ENCODE measurements at regions not wholly inside any gene's neighbourhood (a gene's known extent, or its start where the extent isn't known, plus 50 kb on each side); places are given as distances from the start of the nearest gene placed in this dataset.

DNA sequence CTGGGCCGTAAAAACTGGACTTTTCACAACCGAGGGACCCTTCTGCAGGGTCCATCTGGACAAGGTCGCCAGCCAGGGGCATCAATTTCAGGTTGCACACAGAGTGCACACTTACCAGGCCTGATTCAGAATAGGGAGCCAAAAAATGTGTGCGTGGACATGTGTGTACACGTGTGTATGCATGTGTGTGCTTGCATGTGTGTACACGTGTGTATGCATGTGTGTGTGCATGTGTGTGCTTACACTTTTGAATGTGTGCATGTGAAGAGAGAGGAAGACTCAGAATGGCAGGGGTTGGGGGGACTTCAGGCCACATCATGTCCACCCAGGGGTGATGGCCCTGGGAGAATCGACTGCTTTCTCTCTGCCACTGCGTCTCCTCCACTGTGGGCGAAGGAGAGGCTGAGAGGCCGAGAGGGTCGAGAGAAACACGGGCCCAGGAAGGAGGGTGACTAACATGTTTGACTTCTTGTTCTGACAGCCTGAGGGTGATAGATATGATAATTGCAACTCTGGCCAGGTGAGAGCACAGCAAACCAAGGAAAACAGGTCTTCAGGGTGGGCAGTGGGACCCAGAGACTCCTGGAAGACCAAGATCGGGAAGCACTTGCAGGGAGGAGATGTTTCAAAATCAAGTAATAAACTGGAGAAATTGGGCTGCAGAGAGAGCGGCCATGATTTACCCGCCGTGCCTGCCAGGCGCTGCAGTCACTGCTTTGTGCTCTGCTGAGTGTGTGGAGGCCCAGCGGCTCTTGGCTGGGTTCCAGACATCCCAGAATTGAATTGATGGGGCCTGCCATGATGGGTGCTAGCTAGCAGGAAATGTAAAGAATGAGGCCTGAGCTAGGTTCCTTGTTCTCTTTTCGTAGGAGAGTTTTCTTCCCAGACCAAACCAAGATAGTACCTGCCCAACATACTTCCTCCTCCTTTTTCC is 310.8 kb downstream of the QKI start:
- no peak for DNase-seq (ENCODE audit: low read depth)
- no peak overlapping the region for H3K4me3 ChIP-seq (replicated peaks; ENCODE audit: low read depth, low read length)
- TF ChIP-seq, protein P1, sequence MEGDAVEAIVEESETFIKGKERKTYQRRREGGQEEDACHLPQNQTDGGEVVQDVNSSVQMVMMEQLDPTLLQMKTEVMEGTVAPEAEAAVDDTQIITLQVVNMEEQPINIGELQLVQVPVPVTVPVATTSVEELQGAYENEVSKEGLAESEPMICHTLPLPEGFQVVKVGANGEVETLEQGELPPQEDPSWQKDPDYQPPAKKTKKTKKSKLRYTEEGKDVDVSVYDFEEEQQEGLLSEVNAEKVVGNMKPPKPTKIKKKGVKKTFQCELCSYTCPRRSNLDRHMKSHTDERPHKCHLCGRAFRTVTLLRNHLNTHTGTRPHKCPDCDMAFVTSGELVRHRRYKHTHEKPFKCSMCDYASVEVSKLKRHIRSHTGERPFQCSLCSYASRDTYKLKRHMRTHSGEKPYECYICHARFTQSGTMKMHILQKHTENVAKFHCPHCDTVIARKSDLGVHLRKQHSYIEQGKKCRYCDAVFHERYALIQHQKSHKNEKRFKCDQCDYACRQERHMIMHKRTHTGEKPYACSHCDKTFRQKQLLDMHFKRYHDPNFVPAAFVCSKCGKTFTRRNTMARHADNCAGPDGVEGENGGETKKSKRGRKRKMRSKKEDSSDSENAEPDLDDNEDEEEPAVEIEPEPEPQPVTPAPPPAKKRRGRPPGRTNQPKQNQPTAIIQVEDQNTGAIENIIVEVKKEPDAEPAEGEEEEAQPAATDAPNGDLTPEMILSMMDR (IDR thresholded peaks at IDR 0.05; ENCODE audit: low read length, missing control alignments) = no peak

DNA sequence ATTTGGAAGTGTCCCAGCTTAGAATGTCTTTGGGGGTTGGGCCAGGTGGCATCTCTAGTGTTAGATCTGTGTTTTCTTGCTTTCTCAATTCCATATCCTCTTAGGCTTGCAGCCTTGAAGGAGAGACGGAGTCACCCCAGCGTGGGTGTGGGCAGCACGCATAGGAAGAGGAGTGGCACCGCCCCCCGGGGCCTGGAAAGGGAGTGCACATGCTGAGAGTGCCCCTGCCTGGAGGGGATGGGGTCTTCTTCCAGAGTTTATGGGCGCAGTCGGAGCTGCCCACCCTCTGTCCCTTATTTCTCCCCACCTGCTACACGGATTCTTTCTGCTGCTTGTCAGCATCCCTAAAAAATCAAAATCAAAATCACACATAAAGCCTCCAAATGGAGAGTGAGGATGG is 309.7 kb downstream of the QKI start:
- no peak for DNase-seq (ENCODE audit: low read depth)
- no peak overlapping the region for H3K4me3 ChIP-seq (replicated peaks; ENCODE audit: low read depth, low read length)
- TF ChIP-seq, protein P1 (IDR thresholded peaks at IDR 0.05; ENCODE audit: low read length, missing control alignments) = no peak

DNA sequence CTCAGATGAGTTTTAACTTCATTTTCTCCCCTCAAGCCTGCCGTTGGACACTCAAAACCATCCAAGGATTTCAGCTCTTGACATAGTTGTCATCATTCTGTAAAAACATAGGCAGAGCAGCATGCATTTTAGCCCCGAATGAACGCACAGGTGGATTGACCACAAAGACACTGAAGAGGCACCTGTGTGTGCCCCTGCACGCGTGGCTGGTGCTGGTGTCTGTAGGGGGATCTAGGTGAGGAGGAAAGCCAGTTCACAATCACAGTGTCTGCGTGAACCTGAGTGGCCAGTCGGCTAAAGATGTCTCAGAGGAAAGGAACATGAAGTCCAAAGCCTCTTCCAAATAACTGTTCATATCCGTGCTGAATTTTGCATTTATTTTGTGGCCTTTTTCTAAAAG is 309.2 kb downstream of the QKI start:
- no peak for DNase-seq (ENCODE audit: low read depth)
- H3K4me3 ChIP-seq (replicated peaks; ENCODE audit: low read depth, low read length) = no peak overlapping the region
- TF ChIP-seq, protein P1 (IDR thresholded peaks at IDR 0.05; ENCODE audit: low read length, missing control alignments) = no peak

DNA sequence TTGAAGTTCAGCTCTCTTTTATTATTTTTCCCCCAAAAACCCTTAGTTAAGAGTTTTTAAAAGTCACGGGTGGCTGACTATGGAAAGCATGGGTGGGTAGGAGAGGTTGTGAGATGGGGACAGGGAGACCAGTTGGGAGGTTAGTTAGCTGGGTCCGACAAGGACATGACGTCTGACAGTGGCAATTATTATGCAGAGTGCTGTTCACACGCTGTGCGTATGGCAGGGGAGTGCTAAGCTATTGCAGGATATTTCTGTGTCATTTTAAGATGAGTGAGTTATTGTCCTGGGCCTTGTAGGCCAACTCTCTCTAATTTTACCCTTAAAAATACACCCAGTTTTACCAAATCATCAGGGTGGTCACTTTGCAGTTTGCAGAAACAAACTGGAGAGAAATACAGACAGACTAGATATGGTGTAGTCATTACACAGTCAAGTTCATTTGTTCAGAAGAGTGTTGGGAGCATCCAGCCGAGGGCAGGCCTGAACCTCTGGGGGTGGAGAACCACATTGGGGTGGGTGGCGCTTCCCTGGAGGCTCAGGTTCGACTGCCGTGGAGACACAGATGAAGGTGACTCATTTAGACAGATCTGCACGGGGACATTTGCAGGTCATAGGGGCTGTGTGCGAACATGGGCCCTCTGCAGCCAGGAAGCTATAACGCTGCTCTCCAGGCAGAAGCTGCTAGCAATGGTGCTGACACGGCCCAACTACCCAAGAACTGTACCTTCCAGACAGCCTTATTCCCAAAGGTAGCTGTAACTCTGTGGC is 307.6 kb downstream of the QKI start:
- H3K4me3 ChIP-seq (replicated peaks; ENCODE audit: low read depth, low read length) = no peak overlapping the region
- TF ChIP-seq, protein P1 (IDR thresholded peaks at IDR 0.05; ENCODE audit: low read length, missing control alignments) = no peak
- DNase-seq (ENCODE audit: low read depth) = no peak

- TF ChIP-seq, protein P1 (IDR thresholded peaks at IDR 0.05; ENCODE audit: low read length, missing control alignments) = no peak
- no peak for DNase-seq (ENCODE audit: low read depth)
- H3K4me3 ChIP-seq (replicated peaks; ENCODE audit: low read depth, low read length) = no peak overlapping the region
Observed at GRCh38 chr6:163721435-163721834, 306.9 kb downstream of the QKI start.

DNA sequence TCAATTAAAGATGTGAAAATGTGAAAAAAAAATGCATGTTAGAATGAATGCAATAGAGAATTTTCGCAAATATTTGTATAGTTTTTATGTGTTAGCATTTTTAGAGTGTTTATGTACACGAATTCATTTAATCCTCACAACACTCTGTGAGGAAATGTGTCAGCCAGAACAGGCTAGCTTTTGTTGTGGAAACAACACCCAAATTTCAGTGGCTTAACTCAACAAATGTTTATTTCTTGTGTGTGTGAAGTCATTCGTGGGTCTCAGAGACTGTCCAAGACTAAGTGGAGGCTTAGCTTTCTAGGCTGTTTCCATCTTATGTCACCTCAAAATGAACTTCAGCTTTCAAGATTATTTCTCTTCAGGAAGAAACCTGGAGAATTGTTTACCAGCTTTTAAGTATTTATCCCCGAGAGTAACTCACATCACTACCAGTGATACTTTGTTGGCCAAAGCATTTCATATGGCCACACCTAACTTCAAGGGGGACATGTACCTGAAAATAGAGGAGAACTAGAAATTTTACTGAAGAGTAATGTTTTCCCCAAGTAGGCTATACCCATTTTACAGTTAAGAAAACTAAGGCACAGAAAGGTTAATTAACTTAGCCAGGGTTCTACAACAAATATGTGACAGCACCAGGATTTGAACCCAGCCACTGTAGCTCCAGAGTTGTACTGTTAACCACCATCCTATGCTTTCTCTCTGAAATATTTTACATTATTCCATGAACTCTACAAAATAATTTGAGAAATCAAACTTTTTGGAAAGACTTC is 306.1 kb downstream of the QKI start:
- no peak for DNase-seq (ENCODE audit: low read depth)
- no peak overlapping the region for H3K4me3 ChIP-seq (replicated peaks; ENCODE audit: low read depth, low read length)
- TF ChIP-seq, protein P1 (IDR thresholded peaks at IDR 0.05; ENCODE audit: low read length, missing control alignments) = no peak
